ENCODE measurements at regions not wholly inside any gene's neighbourhood (a gene's known extent, or its start where the extent isn't known, plus 50 kb on each side); places are given as distances from the start of the nearest gene placed in this dataset.

GRCh38 chr12:92206596-92206995 lies 61.0 kb upstream of the BTG1 start:
- no peak for DNase-seq (ENCODE audit: low spot score)
- H3K4me1 ChIP-seq (ENCODE audit: insufficient read depth, low read length, poor library complexity, severe bottlenecking) = peaks cover 32% of the 10 kb centered on the region
- H3K4me3 ChIP-seq (ENCODE audit: low read depth, low read length, poor library complexity, severe bottlenecking) = no peak overlapping the region
- no peak overlapping the region for H3K4me2 ChIP-seq (ENCODE audit: low read length)
- no peak overlapping the region for H3K27ac ChIP-seq (ENCODE audit: low read depth, low read length, poor library complexity, severe bottlenecking)
- no TSS peak for BruUV-seq (replicated peaks)
- no peaks in the 10 kb centered on the region for H4K20me1 ChIP-seq (ENCODE audit: insufficient read depth, low read length)
- TF ChIP-seq CTCF (conservative IDR thresholded peaks at IDR 0.05; ENCODE audit: low read length) = no peak
- TF ChIP-seq EZH2phosphoT487 (IDR thresholded peaks at IDR 0.05; ENCODE audit: borderline replicate concordance, low read depth, low read length) = no peak
- no peaks in the 10 kb centered on the region; the same call in 1 of the 2 replicates for H3K36me3 ChIP-seq (ENCODE audit: insufficient read depth, low read length)
- ChIA-PET POLR2A (interaction anchor here (0.5 to 1.0 kb wide), 2 partner anchors 215 to 296 kb away, joined by 3 read pairs; no protein-coding TSS in a partner anchor), CTCF (ENCODE audit: unreplicated experiment) (no interaction called here)
- H2AFZ ChIP-seq (ENCODE audit: low read length) = no peak overlapping the region
- intact Hi-C loops (cut with micrococcal nuclease; ENCODE audit: unreplicated experiment) = no loop called here
- H3K79me2 ChIP-seq (ENCODE audit: insufficient read depth, low read depth, low read length) = no peaks in the 10 kb centered on the region
- H3K9me3 ChIP-seq (ENCODE audit: low read length) = 0 out of 2 replicates have a peak, but pooled peaks cover 10% of the 10 kb centered on the region
- no peaks in the 10 kb centered on the region for H3K9me2 ChIP-seq (ENCODE audit: insufficient read depth, low read length)

GRCh38 chr12:92206011-92206410 lies 60.4 kb upstream of the BTG1 start:
- intact Hi-C loops (cut with micrococcal nuclease; ENCODE audit: unreplicated experiment) = no loop called here
- peaks cover 32% of the 10 kb centered on the region for H3K4me1 ChIP-seq (ENCODE audit: insufficient read depth, low read length, poor library complexity, severe bottlenecking)
- POLR2A ChIA-PET = interaction anchor here (0.9 to 1.2 kb wide), 3 partner anchors 34 to 215 kb away, joined by 3 to 4 read pairs (median 3); no protein-coding TSS in a partner anchor
- no peaks in the 10 kb centered on the region for H4K20me1 ChIP-seq (ENCODE audit: insufficient read depth, low read length)
- BruUV-seq (replicated peaks) = no TSS peak
- no peaks in the 10 kb centered on the region for H3K79me2 ChIP-seq (ENCODE audit: insufficient read depth, low read depth, low read length)
- H3K9me2 ChIP-seq (ENCODE audit: insufficient read depth, low read length) = no peaks in the 10 kb centered on the region
- H3K9me3 ChIP-seq (ENCODE audit: low read length) = 0 out of 2 replicates have a peak, but pooled peaks cover 4% of the 10 kb centered on the region
- H3K4me3 ChIP-seq (ENCODE audit: low read depth, low read length, poor library complexity, severe bottlenecking) = no peak overlapping the region
- H3K27ac ChIP-seq (ENCODE audit: low read depth, low read length, poor library complexity, severe bottlenecking) = no peak overlapping the region
- TF ChIP-seq CTCF (conservative IDR thresholded peaks at IDR 0.05; ENCODE audit: low read length) = no peak
- no peak for TF ChIP-seq EZH2phosphoT487 (IDR thresholded peaks at IDR 0.05; ENCODE audit: borderline replicate concordance, low read depth, low read length)
- H2AFZ ChIP-seq (ENCODE audit: low read length) = no peak overlapping the region
- CTCF ChIA-PET (ENCODE audit: unreplicated experiment) = no interaction called here
- no peak for DNase-seq (ENCODE audit: low spot score)
- H3K4me2 ChIP-seq (ENCODE audit: low read length) = no peak overlapping the region
- H3K36me3 ChIP-seq (ENCODE audit: insufficient read depth, low read length) = no peaks in the 10 kb centered on the region; the same call in 1 of the 2 replicates

- DNase-seq (ENCODE audit: low spot score) = no peak
- no peaks in the 10 kb centered on the region for H3K36me3 ChIP-seq (ENCODE audit: insufficient read depth, low read length)
- H2AFZ ChIP-seq (ENCODE audit: low read length) = no peak overlapping the region
- H4K20me1 ChIP-seq (ENCODE audit: insufficient read depth, low read length) = no peaks in the 10 kb centered on the region
- H3K27ac ChIP-seq (ENCODE audit: low read depth, low read length, poor library complexity, severe bottlenecking) = no peak overlapping the region
- ChIA-PET POLR2A (interaction anchor here (1.0 kb wide), 1 partner anchor 16 kb away, joined by 3 read pairs; no protein-coding TSS in a partner anchor), CTCF (ENCODE audit: unreplicated experiment) (no interaction called here)
- no TSS peak for BruUV-seq (replicated peaks)
- no peaks in the 10 kb centered on the region for H3K9me2 ChIP-seq (ENCODE audit: insufficient read depth, low read length)
- H3K4me3 ChIP-seq (ENCODE audit: low read depth, low read length, poor library complexity, severe bottlenecking) = no peak overlapping the region
- intact Hi-C loops (cut with micrococcal nuclease; ENCODE audit: unreplicated experiment) = no loop called here
- H3K4me2 ChIP-seq (ENCODE audit: low read length) = no peak overlapping the region
- no peaks in the 10 kb centered on the region for H3K79me2 ChIP-seq (ENCODE audit: insufficient read depth, low read depth, low read length)
- no peaks in the 10 kb centered on the region for H3K9me3 ChIP-seq (ENCODE audit: low read length)
- TF ChIP-seq CTCF (conservative IDR thresholded peaks at IDR 0.05; ENCODE audit: low read length) (no peak), EZH2phosphoT487 (IDR thresholded peaks at IDR 0.05; ENCODE audit: borderline replicate concordance, low read depth, low read length) (no peak)
- H3K4me1 ChIP-seq (ENCODE audit: insufficient read depth, low read length, poor library complexity, severe bottlenecking) = no peaks in the 10 kb centered on the region
These were observed 54.4 kb upstream of the BTG1 start for GRCh38 chr12:92199819-92200576.

Data from OCI-LY7 (cell line).